HEK293T (cell line): ENCODE measurements at regions not wholly inside any gene's neighbourhood (a gene's known extent, or its start where the extent isn't known, plus 50 kb on each side); places are given as distances from the start of the nearest gene placed in this dataset.

Source experiments
- CTCF ChIA-PET: fragments of 350-600 bp; formaldehyde crosslinking; extraction: SDS; loops from one replicate; lab custom pipeline; 2021; ENCODE audit warnings: antibody characterized with exemption, inconsistent platforms; lab: Yijun Ruan, JAX
- POLR2A ChIA-PET: fragments of 350-600 bp; formaldehyde crosslinking; extraction: SDS; loops from one replicate; lab custom pipeline; 2020; ENCODE audit warnings: antibody characterized with exemption, inconsistent platforms; lab: Yijun Ruan, JAX
- DNase-seq: peaks from one replicate; pipeline ENCODE4 v3.0.0; 2012; ENCODE audit warnings: mixed read lengths; ENCODE audit errors: extremely low spot score
- ARNT ChIP-seq: fragments of 450-650 bp; IDR thresholded peaks from 2 replicates; pipeline ENCODE4 v1.6.1; 2017; ENCODE audit warnings: mild to moderate bottlenecking
- BHLHE40 ChIP-seq: fragments of 450-650 bp; IDR thresholded peaks from 2 replicates; pipeline ENCODE4 v1.6.1; 2016; ENCODE audit warnings: mild to moderate bottlenecking, moderate library complexity, borderline replicate concordance
- CTBP1 ChIP-seq: fragments of 450-650 bp; IDR thresholded peaks from 2 replicates; pipeline ENCODE4 v1.6.1; 2016; ENCODE audit warnings: borderline replicate concordance
- ELF4 ChIP-seq: fragments of 450-650 bp; IDR thresholded peaks from 2 replicates; pipeline ENCODE4 v1.6.1; 2017; ENCODE audit warnings: antibody characterized with exemption
- FOXA1 ChIP-seq: fragments of 450-650 bp; IDR thresholded peaks from 2 replicates; pipeline ENCODE4 v1.6.1; 2016; ENCODE audit warnings: mild to moderate bottlenecking
- FOXK2 ChIP-seq: fragments of 450-650 bp; IDR thresholded peaks from 2 replicates; pipeline ENCODE4 v1.6.1; 2016; ENCODE audit warnings: mild to moderate bottlenecking
- FOXM1 ChIP-seq: fragments of 450-650 bp; IDR thresholded peaks from 2 replicates; pipeline ENCODE4 v1.6.1; 2017; ENCODE audit warnings: mild to moderate bottlenecking, borderline replicate concordance
- HDGF ChIP-seq: fragments of 450-650 bp; IDR thresholded peaks from 2 replicates; pipeline ENCODE4 v1.6.1; 2017; ENCODE audit warnings: antibody characterized with exemption, borderline replicate concordance
- L3MBTL2 ChIP-seq: fragments of 450-650 bp; conservative IDR thresholded peaks from 2 replicates; pipeline ENCODE4 v1.6.1; 2016; ENCODE audit warnings: mild to moderate bottlenecking
- LEF1 ChIP-seq: fragments of 450-650 bp; IDR thresholded peaks from 2 replicates; pipeline ENCODE4 v1.6.1; 2017; ENCODE audit warnings: mild to moderate bottlenecking, borderline replicate concordance
- NFRKB ChIP-seq: fragments of 450-650 bp; IDR thresholded peaks from 2 replicates; pipeline ENCODE4 v1.6.1; 2016; ENCODE audit warnings: mild to moderate bottlenecking, moderate library complexity
- SP1 ChIP-seq: fragments of 450-650 bp; IDR thresholded peaks from 2 replicates; pipeline ENCODE4 v1.6.1; 2017
- SUZ12 ChIP-seq: fragments of 450-650 bp; IDR thresholded peaks from 2 replicates; pipeline ENCODE4 v1.6.1; 2016; ENCODE audit warnings: mild to moderate bottlenecking
- TARDBP ChIP-seq: fragments of 450-650 bp; IDR thresholded peaks from 2 replicates; pipeline ENCODE4 v1.6.1; 2016
- ZNF384 ChIP-seq: fragments of 450-650 bp; IDR thresholded peaks from 2 replicates; pipeline ENCODE4 v1.6.1; 2016
- TF ChIP-seq, protein P1 (sequence below): fragments of 450-650 bp; IDR thresholded peaks from 2 replicates; pipeline ENCODE4 v1.6.1; 2016

DNA sequence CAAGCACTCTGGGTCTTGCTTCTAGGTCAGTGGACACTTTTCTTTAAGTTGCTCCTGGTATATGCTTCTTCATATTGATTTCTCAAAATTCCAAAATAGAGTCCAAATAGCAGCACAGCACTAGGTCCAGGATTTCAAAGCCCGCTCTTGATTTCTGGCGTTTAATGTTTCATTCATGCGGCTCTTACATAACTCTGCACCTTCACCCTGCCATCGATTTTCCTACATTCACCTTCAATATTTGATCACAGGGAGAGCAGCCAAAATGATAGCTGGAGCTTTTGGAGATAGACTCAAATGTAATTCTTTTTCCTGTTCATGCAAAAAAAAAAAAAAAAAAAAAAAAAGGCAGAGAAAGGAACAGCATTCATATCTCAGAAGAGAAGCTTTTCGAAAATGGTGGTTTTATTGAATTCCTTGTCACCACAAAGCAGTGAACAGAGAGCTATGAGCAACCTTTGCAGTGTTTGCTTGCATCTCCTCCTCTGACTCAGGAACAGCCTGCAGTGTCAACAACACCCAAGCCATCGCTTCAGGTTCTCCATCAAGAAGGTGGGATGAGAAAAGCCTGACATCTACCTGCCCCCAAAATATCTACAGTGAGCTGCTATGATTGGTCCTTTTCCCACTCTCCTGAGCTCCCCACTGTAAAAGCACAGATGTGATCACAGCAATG, 97.8 kb downstream of the MED10 start:
- POLR2A ChIA-PET: no interaction called here
- CTCF ChIA-PET: no interaction called here
- TF ChIP-seq FOXK2 (no peak), ELF4 (no peak)
- TF ChIP-seq, protein P1, sequence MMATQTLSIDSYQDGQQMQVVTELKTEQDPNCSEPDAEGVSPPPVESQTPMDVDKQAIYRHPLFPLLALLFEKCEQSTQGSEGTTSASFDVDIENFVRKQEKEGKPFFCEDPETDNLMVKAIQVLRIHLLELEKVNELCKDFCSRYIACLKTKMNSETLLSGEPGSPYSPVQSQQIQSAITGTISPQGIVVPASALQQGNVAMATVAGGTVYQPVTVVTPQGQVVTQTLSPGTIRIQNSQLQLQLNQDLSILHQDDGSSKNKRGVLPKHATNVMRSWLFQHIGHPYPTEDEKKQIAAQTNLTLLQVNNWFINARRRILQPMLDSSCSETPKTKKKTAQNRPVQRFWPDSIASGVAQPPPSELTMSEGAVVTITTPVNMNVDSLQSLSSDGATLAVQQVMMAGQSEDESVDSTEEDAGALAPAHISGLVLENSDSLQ: no peak

DNA sequence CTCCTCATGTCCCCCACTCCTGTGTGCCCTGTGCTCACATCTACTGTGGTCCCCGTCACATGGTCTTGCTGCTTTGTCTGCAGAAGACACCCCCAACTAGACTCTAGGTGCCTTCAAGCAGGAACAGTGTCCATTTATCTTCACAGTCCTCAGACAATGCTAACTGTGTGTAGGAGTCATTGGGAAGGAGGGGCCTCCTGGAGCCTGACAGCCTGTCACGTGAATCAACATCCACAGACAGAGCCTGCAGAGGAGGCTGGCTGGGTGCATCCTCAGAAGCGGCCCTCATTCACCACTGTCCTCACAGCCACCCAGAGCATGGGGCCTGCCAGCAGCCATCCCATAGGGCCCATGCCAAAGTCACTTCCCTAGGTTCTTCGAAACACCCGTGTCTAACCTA, 98.7 kb downstream of the MED10 start:
- DNase-seq: no peak
- ChIA-PET POLR2A (no interaction called here), CTCF (no interaction called here)
- TF ChIP-seq FOXM1: no peak

More for the DNA sequence above, 97.8 kb downstream of the MED10 start:
- DNase-seq: no peak

DNA sequence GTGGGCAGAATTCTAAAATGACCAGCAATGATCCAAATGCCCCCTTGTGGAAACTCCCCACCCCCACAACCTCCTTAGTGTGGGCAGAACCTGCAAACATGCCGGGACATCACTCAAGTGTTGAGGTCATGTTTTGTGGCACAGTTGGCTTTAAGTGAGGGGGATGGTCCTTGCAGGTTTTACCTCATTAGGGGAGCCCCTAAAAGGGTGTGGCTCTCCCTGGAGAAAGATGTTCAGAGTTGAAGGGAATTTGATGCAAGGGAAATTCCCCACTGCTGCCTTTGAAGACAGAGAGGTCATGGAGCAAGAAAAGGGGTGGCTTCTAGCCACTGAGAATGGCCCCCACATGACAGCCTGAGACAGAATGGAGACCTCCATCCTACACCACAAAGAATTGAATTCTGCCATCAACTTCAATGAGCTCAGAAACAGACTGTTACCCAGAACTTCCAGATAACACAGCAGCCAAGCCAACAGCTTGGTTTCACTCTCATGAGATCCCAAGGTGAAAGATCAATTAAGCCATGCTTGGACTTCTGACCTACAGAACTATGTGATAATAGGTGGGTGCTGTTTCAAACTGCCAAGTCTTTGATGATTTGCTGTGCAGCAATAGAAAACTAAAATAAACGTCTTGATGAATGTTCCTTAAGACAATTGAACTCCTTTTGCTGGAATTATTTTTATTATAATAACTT, 103.4 kb downstream of the MED10 start:
- no peak for DNase-seq
- ChIA-PET POLR2A (no interaction called here), CTCF (no interaction called here)
- TF ChIP-seq L3MBTL2: no peak
- no peak for TF ChIP-seq ELF4
- no peak for TF ChIP-seq FOXA1
- TF ChIP-seq SUZ12: no peak
- no peak for TF ChIP-seq ARNT
- TF ChIP-seq FOXM1: no peak
- TF ChIP-seq TARDBP: no peak
- TF ChIP-seq SP1: no peak
- TF ChIP-seq ZNF384: no peak
- no peak for TF ChIP-seq FOXK2
- no peak for TF ChIP-seq HDGF
- no peak for TF ChIP-seq LEF1
- TF ChIP-seq BHLHE40: no peak
- no peak for TF ChIP-seq NFRKB

DNA sequence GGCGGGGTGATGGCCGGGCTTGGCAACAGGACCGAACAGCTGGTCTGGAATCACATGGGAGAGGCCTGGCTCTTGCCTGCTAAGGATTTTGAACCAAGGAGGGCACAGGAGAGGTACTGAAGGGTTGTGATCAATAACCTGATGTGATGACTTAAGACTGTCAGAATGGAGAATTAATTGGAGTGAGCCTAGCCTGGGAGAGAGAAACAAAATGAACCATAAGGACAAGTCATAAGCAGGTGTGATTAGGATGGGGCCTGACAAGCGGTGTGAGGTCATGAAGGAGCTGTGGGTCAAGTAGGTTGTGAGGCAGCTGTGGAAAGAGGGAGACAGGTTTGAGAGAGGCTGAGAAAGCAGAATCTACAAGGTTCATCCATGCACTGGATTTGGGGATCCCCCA, 104.6 kb downstream of the MED10 start:
- CTCF ChIA-PET: interaction anchor here (0.6 kb wide), 1 partner anchor 599 kb away, joined by 3 read pairs; no protein-coding TSS in a partner anchor
- POLR2A ChIA-PET: no interaction called here
- TF ChIP-seq, protein P1: no peak
- no peak for TF ChIP-seq NFRKB
- TF ChIP-seq SP1: no peak
- TF ChIP-seq TARDBP: no peak
- TF ChIP-seq ZNF384: no peak
- no peak for TF ChIP-seq FOXK2
- no peak for TF ChIP-seq FOXA1
- TF ChIP-seq FOXM1: no peak
- no peak for TF ChIP-seq L3MBTL2
- no peak for TF ChIP-seq CTBP1
- TF ChIP-seq HDGF: no peak
- no peak for TF ChIP-seq LEF1
- TF ChIP-seq ARNT: no peak
- no peak for TF ChIP-seq BHLHE40
- DNase-seq: no peak

DNA sequence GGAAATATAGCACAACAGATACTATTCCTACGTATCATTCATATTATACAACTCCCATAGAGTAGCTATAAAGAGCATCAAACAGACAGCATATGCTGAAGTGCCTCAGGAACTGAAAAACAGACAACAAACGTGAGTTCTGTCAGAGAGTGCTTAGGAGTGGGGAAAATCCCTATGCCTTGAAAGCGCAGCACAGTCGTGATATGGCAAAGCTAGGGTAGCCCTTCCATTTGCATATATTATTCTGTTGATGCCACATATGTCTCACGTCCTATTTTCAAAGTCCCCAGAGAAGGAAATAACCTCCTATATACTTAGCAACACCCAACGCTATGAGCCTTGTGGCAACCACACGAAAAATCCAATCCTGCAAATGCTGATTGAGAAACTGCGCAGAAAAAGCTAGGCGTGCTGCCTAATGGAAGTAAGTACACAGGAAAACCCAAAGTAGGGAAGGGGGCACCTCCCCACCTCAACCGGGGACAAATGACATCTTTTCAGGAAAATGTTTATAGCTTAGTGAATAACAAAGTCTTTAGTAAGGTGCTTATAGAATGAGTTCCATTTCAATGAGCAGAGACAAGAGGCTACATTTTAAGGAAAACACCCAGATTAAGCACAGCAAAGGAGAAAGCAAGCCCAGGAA, 105.1 kb downstream of the MED10 start:
- ChIA-PET CTCF (no interaction called here), POLR2A (no interaction called here)
- DNase-seq: no peak
- TF ChIP-seq ELF4: no peak
- TF ChIP-seq FOXK2: no peak
- no peak for TF ChIP-seq HDGF
- no peak for TF ChIP-seq FOXA1
- TF ChIP-seq BHLHE40: no peak
- TF ChIP-seq TARDBP: no peak
- TF ChIP-seq LEF1: no peak
- TF ChIP-seq CTBP1: no peak
- TF ChIP-seq FOXM1: no peak
- TF ChIP-seq L3MBTL2: no peak
- no peak for TF ChIP-seq NFRKB
- no peak for TF ChIP-seq SUZ12
- TF ChIP-seq ARNT: no peak
- TF ChIP-seq, protein P1: no peak
- TF ChIP-seq SP1: no peak
- no peak for TF ChIP-seq ZNF384

DNA sequence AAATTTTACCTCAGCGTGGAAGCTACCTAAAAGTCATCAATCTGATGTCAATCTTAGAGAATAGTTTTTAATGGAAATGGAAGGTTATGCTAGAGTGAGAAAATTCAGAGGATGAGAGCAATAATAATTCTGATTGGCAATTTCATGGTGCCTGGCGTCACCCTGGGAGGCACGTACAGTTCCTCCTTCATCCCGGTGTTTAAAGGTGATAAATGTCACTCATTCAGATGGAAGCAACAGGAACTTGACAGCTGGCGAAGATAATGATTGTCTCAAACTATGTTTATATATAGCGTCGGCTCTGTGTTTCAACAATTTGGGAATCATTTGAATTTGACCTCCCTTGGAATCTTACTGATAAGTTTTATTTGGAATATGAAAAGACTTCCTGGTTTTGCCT, 108.4 kb downstream of the MED10 start:
- no peak for DNase-seq
- POLR2A ChIA-PET: no interaction called here
- TF ChIP-seq SP1 (no peak), TARDBP (no peak), ARNT (no peak), ZNF384 (no peak), CTBP1 (no peak), NFRKB (no peak), SUZ12 (no peak)
- CTCF ChIA-PET: no interaction called here
